Cardiac fibroblast (primary cell): ENCODE measurements at regions not wholly inside any gene's neighbourhood (a gene's known extent, or its start where the extent isn't known, plus 50 kb on each side); places are given as distances from the start of the nearest gene placed in this dataset.

ENCODE experiments used
- DNase-seq, 2 donors: peaks; one replicate each; pipeline versions ENCODE4 v3.0.0 to v3.0.0-alpha.2; 2010; ENCODE audit warnings: low read depth in 2 of 2
- H3K4me3 ChIP-seq, 2 donors: replicated peaks in 1 of 2; 1 replicate in 1 of 2; 2 replicates in 1 of 2; pipeline ENCODE4 v1.5.1; 2011; ENCODE audit warnings: low read depth in 2 of 2, low read length in 2 of 2, mild to moderate bottlenecking in 2 of 2, moderate library complexity in 1 of 2
- CTCF ChIP-seq: IDR thresholded peaks from one replicate; pipeline ENCODE4 v1.5.1; 2011; ENCODE audit warnings: low read depth, mild to moderate bottlenecking, low read length, inconsistent platforms

GRCh38 chr7:17396692-17397091 lies 98.2 kb downstream of the AHR start:
- no peak for TF ChIP-seq CTCF
- DNase-seq: no peak
- no peak overlapping the region for H3K4me3 ChIP-seq

GRCh38 chr7:17401791-17402627 lies 103.6 kb downstream of the AHR start:
- no peak for TF ChIP-seq CTCF
- no peak for DNase-seq
- H3K4me3 ChIP-seq: no peak overlapping the region

DNA sequence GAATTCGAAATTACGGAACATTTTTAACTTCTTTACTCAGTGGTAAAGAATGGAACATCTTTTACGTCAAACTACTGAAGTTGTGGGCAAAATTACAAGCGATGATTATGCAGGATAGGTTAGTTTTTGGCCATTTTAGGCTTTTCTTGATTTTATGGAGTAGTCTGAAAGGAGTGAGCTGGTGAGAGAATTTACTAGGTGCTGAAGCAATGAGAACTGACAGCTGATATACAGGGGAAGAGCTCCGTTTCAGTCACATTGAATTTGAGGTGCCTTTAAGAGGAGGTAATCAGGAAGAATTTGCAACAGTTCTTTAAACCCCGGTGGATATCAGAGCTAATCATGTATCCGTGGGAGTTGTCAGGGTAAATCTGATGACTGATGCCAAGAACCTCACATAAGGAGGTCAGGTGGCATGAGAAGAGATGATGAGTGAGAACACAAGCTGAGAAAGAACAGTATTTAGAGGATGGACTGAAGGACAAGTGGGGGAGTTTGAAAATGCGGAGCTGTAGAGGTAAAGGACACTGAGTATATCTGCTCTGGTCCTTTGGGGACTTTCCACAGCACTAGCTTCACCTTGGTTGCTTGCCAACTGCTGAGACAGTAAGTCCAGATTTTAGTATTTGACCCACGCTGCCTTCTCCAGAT lies 104.3 kb downstream of the AHR start:
- no peak for TF ChIP-seq CTCF
- peak in 1 of 2 donors; percentile 35 for DNase-seq
- no peak overlapping the region for H3K4me3 ChIP-seq

- no peak for DNase-seq
- no peak for TF ChIP-seq CTCF
Measured at GRCh38 chr7:17404006-17404405, 105.6 kb downstream of the AHR start.

GRCh38 chr7:17405786-17406185 lies 107.3 kb downstream of the AHR start:
- no peak for TF ChIP-seq CTCF
- DNase-seq: peak; percentile 92 to 97
- no peak overlapping the region for H3K4me3 ChIP-seq

More at GRCh38 chr7:17404006-17404405, 105.6 kb downstream of the AHR start:
- no peak overlapping the region for H3K4me3 ChIP-seq

DNA sequence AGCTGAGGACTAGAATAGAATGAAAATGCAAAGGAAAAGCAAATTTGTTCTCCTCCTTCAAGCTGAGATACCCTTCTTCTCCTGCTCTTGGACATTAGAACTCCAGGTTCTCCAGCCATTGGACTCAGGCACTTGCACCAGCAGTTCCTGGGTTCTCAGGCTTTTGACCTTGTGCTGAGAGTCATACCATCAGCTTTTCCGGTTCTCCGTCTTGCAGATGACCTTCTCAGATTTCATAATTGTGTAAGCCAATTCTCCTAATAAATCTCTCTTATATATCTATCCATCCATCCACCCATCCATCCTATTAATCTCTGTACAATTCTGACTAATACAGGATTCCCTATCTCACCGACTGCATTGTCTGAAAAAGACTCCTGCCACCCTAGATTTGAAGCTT lies 108.3 kb downstream of the AHR start:
- TF ChIP-seq CTCF: no peak
- no peak overlapping the region for H3K4me3 ChIP-seq
- DNase-seq: peak in 1 of 2 donors; percentile 73
